GM12878 (cell line): ENCODE measurements at regions not wholly inside any gene's neighbourhood (a gene's known extent, or its start where the extent isn't known, plus 50 kb on each side); places are given as distances from the start of the nearest gene placed in this dataset.
A peak's percentile ranks its signal among the peaks of the same experiment; 100 is the strongest.

Experiments
- ATF2 ChIP-seq: IDR thresholded peaks from 2 replicates; pipeline ENCODE4 v1.6.1; 2012; ENCODE audit warnings: low read length, inconsistent platforms
- BCL11A ChIP-seq: IDR thresholded peaks from 2 replicates; pipeline ENCODE4 v1.6.1; 2011; ENCODE audit warnings: low read depth, low read length
- CBX3 ChIP-seq: fragments of 200-600 bp; sonication (generic); IDR thresholded peaks from 2 replicates; pipeline ENCODE4 v1.6.1; 2016; ENCODE audit warnings: low read depth, borderline replicate concordance
- CHD2 ChIP-seq: IDR thresholded peaks from 2 replicates; pipeline ENCODE4 v1.6.1; 2011; ENCODE audit warnings: low read depth, low read length, improper control_type of control experiment, borderline replicate concordance
- CUX1 ChIP-seq: IDR thresholded peaks from 2 replicates; pipeline ENCODE4 v1.6.1; 2012; ENCODE audit warnings: improper control_type of control experiment, low read depth, low read length; ENCODE audit not compliant: insufficient replicate concordance
- DPF2 ChIP-seq: fragments of 450-650 bp; IDR thresholded peaks from 2 replicates; pipeline ENCODE4 v1.6.1; 2017; ENCODE audit warnings: mild to moderate bottlenecking
- E2F8 ChIP-seq: fragments of 450-650 bp; IDR thresholded peaks from 2 replicates; pipeline ENCODE4 v1.6.1; 2018; ENCODE audit warnings: mild to moderate bottlenecking, low read depth, moderate library complexity; ENCODE audit not compliant: partially characterized antibody
- MEF2A ChIP-seq: IDR thresholded peaks from 2 replicates; pipeline ENCODE4 v1.6.1; 2011; ENCODE audit warnings: low read depth, mild to moderate bottlenecking, low read length, moderate library complexity; ENCODE audit not compliant: insufficient read depth
- NR2F1 ChIP-seq: fragments of 450-650 bp; conservative IDR thresholded peaks from 2 replicates; pipeline ENCODE4 v1.6.1; 2017; ENCODE audit warnings: mild to moderate bottlenecking
- PAX8 ChIP-seq: fragments of 450-650 bp; IDR thresholded peaks from 2 replicates; pipeline ENCODE4 v1.6.1; 2017; ENCODE audit warnings: mild to moderate bottlenecking, moderate library complexity
- POLR2AphosphoS2 ChIP-seq: IDR thresholded peaks from 2 replicates; pipeline ENCODE4 v1.6.1; 2011; ENCODE audit warnings: low read depth, mild to moderate bottlenecking, low read length, improper control_type of control experiment, moderate library complexity
- RAD51 ChIP-seq: fragments of 450-650 bp; IDR thresholded peaks from 2 replicates; pipeline ENCODE4 v1.6.1; 2016; ENCODE audit warnings: moderate library complexity, mild to moderate bottlenecking, inconsistent platforms
- RELB ChIP-seq: fragments of 450-650 bp; IDR thresholded peaks from 2 replicates; pipeline ENCODE4 v1.6.1; 2017; ENCODE audit warnings: low read depth, mild to moderate bottlenecking, moderate library complexity
- RUNX3 ChIP-seq: IDR thresholded peaks from 2 replicates; pipeline ENCODE4 v1.6.1; 2012; ENCODE audit warnings: low read length, inconsistent platforms
- SIX5 ChIP-seq: IDR thresholded peaks from 2 replicates; pipeline ENCODE4 v1.6.1; 2011; ENCODE audit warnings: mild to moderate bottlenecking, low read depth, low read length, moderate library complexity; ENCODE audit not compliant: severe bottlenecking
- SREBF1 ChIP-seq: IDR thresholded peaks from 2 replicates; pipeline ENCODE4 v1.6.1; 2012; ENCODE audit warnings: mild to moderate bottlenecking, low read length
- STAT1 ChIP-seq: fragments of 450-650 bp; conservative IDR thresholded peaks from 2 replicates; pipeline ENCODE4 v1.6.1; 2014; ENCODE audit warnings: antibody characterized with exemption, mild to moderate bottlenecking
- SUZ12 ChIP-seq: fragments of 200-600 bp; sonication (generic); IDR thresholded peaks from one replicate; pipeline ENCODE4 v1.6.1; 2018; ENCODE audit warnings: antibody characterized with exemption, mild to moderate bottlenecking; ENCODE audit not compliant: unreplicated experiment
- USF2 ChIP-seq: IDR thresholded peaks from 2 replicates; pipeline ENCODE4 v1.6.1; 2011; ENCODE audit warnings: low read depth, low read length, improper control_type of control experiment, borderline replicate concordance
- ZBED1 ChIP-seq: IDR thresholded peaks from 2 replicates; pipeline ENCODE4 v1.6.1; 2016; ENCODE audit warnings: borderline replicate concordance
- ZNF622 ChIP-seq: fragments of 450-650 bp; IDR thresholded peaks from 2 replicates; pipeline ENCODE4 v1.6.1; 2017; ENCODE audit warnings: mild to moderate bottlenecking, inconsistent platforms

GRCh38 chr5:124650147-124650561 is 96.3 kb downstream of the ZNF608 start (continued):
- TF ChIP-seq NR2F1 (peak; percentile 72), RAD51 (no peak), DPF2 (peak; percentile 59; the same call in 1 of the 2 replicates), STAT1 (no peak), SUZ12 (no peak), ZBED1 (peak; percentile 79), E2F8 (no peak), CUX1 (no peak), MEF2A (peak; percentile 99), USF2 (no peak), CHD2 (no peak; the same call in 1 of the 2 replicates), BCL11A (peak; percentile 91), RUNX3 (peak; percentile 56), SREBF1 (no peak), SIX5 (no peak), RELB (peak; percentile 17), ZNF622 (no peak), CBX3 (no peak), ATF2 (peak; percentile 62), POLR2AphosphoS2 (no peak), PAX8 (no peak)
